Activated CD8-positive, alpha-beta memory T cell treated with anti-CD3 and anti-CD28 coated beads, Interleukin-2, amount 50 U/mL, for 24 hours (primary cell): ENCODE measurements at regions not wholly inside any gene's neighbourhood (a gene's known extent, or its start where the extent isn't known, plus 50 kb on each side); places are given as distances from the start of the nearest gene placed in this dataset.
"Not testable (repeated sequence)": the region's sequence is repeated elsewhere in the genome, so short reads cannot be mapped to it uniquely, and the experiment has no call there.

ENCODE experiments used
- DNase-seq: peaks from one replicate; pipeline ENCODE4 v3.0.0-alpha.2; 2020; ENCODE audit errors: extremely low read depth

GRCh38 chr9:28981711-28982110 is 1408.4 kb upstream of the C9orf72 start:
- DNase-seq = no peak

GRCh38 chr9:28984016-28984415 is 1410.7 kb upstream of the C9orf72 start:
- DNase-seq = no peak

- not testable (repeated sequence) for DNase-seq
Observed at GRCh38 chr9:28990009-28990408, 1416.7 kb upstream of the C9orf72 start.

GRCh38 chr9:28999057-28999456 is 1425.8 kb upstream of the C9orf72 start:
- no peak for DNase-seq

GRCh38 chr9:28999806-29000205 is 1426.5 kb upstream of the C9orf72 start:
- no peak for DNase-seq

- DNase-seq = no peak
Observed at GRCh38 chr9:29001006-29001405, 1427.7 kb upstream of the C9orf72 start.

GRCh38 chr9:29004988-29005387 is 1431.7 kb upstream of the C9orf72 start:
- DNase-seq = no peak

- no peak for DNase-seq
Observed at GRCh38 chr9:29006628-29007027, 1433.3 kb upstream of the C9orf72 start.

- no peak for DNase-seq
Observed at GRCh38 chr9:29012911-29013310, 1439.6 kb upstream of the C9orf72 start.

- no peak for DNase-seq
Observed at GRCh38 chr9:29021632-29022031, 1448.4 kb upstream of the C9orf72 start.

GRCh38 chr9:29038332-29038731 is 1465.1 kb upstream of the C9orf72 start:
- no peak for DNase-seq

- no peak for DNase-seq
Observed at GRCh38 chr9:29039258-29039657, 1466.0 kb upstream of the C9orf72 start.

GRCh38 chr9:29043072-29043471 is 1469.8 kb upstream of the C9orf72 start:
- no peak for DNase-seq

- no peak for DNase-seq
Observed at GRCh38 chr9:29044959-29045358, 1471.7 kb upstream of the C9orf72 start.

GRCh38 chr9:29060041-29060440 is 1486.8 kb upstream of the C9orf72 start:
- no peak for DNase-seq

GRCh38 chr9:29062446-29062845 is 1489.2 kb upstream of the C9orf72 start:
- DNase-seq = no peak

GRCh38 chr9:29063031-29063430 is 1489.8 kb upstream of the C9orf72 start:
- no peak for DNase-seq

GRCh38 chr9:29066141-29066640 is 1492.9 kb upstream of the C9orf72 start:
- no peak for DNase-seq

GRCh38 chr9:29068461-29068860 is 1495.2 kb upstream of the C9orf72 start:
- DNase-seq = no peak

GRCh38 chr9:29069376-29069775 is 1496.1 kb upstream of the C9orf72 start:
- DNase-seq = no peak

- DNase-seq = no peak
Observed at GRCh38 chr9:29078063-29078666, 1504.9 kb upstream of the C9orf72 start.

- no peak for DNase-seq
Observed at GRCh38 chr9:29100762-29101161, 1527.5 kb upstream of the C9orf72 start.

GRCh38 chr9:29104166-29104565 is 1530.9 kb upstream of the C9orf72 start:
- not testable (repeated sequence) for DNase-seq

GRCh38 chr9:29118555-29118954 is 1545.3 kb upstream of the C9orf72 start:
- DNase-seq = no peak
